Mammary epithelial cell (primary cell): ENCODE measurements at regions not wholly inside any gene's neighbourhood (a gene's known extent, or its start where the extent isn't known, plus 50 kb on each side); places are given as distances from the start of the nearest gene placed in this dataset.

Source experiments
- CTCF ChIP-seq, 2 donors: IDR thresholded peaks in 1 of 2; conservative IDR thresholded peaks in 1 of 2; 2 replicates each; pipeline ENCODE4 v1.5.1; 2011 to 2012; ENCODE audit warnings: inconsistent platforms in 2 of 2, low read length in 2 of 2, mild to moderate bottlenecking in 2 of 2, control low read depth in 1 of 2, low read depth in 1 of 2; ENCODE audit not compliant: insufficient read depth in 1 of 2; ENCODE audit errors: extremely low read depth in 1 of 2
- EZH2 ChIP-seq: IDR thresholded peaks from 2 replicates; pipeline ENCODE4 v1.6.1; 2012; ENCODE audit warnings: low read length, inconsistent platforms, borderline replicate concordance

DNA sequence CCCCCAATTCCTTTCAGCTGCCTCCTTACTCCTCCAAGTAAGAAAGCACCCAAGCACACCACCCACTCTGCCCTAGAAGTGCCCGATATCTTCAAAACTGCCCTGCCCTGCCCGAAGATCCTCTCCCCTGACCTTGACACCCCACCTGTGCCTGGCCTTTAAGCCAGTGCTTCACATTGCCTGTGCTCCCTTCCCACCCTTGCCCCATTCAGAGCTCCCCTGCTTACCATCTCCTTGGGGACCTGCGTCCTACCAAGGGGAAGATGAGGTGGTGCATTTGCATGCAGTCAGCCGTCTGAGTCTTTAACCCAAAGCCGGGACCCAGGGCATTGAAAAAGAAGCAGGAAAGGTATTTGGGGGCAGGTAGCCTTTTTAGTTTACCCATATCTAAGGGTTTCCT is 73.5 kb upstream of the SLCO3A1 start:
- TF ChIP-seq CTCF (conservative IDR thresholded peaks at IDR 0.05 in 1 of 2, IDR thresholded peaks at IDR 0.05 in 1 of 2; ENCODE audit: extremely low read depth in 1 of 2, insufficient read depth in 1 of 2, low read depth in 1 of 2, low read length in 2 of 2): no peak
- TF ChIP-seq EZH2: no peak
